ENCODE measurements at regions not wholly inside any gene's neighbourhood (a gene's known extent, or its start where the extent isn't known, plus 50 kb on each side); places are given as distances from the start of the nearest gene placed in this dataset.

GRCh38 chr22:27639248-27640086, 162.1 kb downstream of the MN1 start:
- peak; percentile 9 for DNase-seq (ENCODE audit: low read depth)

DNA sequence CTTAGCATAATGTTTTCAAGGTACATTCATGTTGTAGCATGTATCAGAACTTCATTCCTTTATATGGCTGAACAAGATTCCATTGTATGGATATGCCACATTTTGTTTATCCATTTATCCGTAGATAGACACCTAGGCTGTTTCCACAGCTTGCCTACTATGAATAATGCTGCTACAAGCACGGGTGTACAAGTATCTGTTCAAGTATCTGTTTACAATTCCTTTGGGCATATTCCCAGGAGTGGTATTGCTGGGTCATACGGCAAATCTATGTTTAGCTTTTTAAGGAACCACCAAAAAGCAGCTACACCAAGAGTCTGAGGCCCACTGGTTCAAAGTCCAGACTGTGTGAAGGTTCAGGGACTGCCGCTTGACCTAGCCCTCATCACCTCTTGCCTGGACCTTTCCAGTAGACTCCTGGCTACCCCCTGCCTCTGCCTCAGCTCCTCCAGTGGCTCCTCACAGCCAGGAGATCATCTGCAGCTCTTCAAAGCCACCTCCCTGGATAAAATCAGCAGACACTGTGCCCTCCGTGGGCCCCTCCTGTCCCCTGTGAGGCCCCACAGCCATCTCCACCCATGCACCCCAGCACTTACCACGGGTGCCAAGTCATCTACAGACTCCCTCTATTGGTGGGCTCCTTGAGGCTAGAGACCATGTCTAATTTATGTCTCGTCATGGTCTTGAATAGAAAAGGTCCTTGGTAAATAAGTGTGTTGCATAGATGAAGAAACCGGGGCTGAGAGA, 160.3 kb downstream of the MN1 start:
- DNase-seq (ENCODE audit: low read depth): no peak

DNA sequence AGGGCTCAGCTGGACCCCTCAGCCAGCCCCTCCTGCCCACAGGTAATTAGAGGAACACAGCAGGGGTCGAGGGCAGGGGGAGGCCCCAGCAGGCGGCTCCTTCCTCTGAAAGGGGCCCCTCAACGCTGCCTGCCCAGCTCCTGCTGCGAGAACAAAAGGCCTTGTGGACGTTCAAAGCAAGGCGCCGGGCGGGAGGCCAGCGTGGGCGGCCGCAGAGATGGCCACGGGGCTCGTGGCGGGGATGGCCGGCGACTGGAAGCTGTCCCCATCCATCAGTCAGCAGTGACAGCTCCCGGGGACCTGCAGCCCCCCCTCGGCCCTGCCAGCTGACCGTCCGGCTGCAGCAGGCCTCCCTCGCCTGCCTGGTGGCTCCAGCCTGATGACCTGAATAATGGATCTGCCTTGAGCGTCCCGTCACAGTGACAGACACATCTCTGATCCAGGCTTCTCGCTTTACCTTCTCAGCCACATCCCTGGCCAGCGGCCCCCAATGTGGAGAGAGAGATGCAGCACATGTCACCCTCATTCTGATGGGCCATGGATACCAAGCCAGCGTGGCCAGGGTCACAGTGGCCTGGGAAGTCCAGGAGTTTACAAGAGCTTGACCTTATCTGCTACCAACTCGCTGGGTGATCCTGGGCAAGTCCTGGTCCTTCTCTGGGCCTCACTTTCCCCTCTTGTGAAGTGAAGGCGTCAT, 159.3 kb downstream of the MN1 start:
- no peak for DNase-seq (ENCODE audit: low read depth)

GRCh38 chr22:27643907-27644306, 157.6 kb downstream of the MN1 start:
- no peak for DNase-seq (ENCODE audit: low read depth)

DNA sequence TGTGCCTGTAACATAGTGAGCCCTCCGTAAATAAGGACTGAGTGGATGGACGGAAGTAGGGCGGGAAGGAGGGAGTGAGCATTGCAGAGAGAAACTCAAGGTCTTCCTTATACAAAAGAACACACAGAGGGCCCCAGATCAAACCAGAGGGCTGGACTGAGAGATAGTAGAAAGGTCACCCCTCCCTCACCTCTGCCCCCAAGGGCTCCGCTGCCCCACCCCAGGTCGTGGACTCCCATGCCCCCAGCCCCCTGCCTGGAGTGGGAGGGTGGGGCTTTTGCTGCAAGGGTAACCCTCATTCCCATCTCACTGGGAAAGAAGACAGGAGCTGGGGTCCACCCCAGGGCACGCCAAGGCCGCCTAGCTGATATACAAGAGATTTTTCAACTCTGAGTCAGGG, 157.0 kb downstream of the MN1 start:
- no peak for DNase-seq (ENCODE audit: low read depth)

DNA sequence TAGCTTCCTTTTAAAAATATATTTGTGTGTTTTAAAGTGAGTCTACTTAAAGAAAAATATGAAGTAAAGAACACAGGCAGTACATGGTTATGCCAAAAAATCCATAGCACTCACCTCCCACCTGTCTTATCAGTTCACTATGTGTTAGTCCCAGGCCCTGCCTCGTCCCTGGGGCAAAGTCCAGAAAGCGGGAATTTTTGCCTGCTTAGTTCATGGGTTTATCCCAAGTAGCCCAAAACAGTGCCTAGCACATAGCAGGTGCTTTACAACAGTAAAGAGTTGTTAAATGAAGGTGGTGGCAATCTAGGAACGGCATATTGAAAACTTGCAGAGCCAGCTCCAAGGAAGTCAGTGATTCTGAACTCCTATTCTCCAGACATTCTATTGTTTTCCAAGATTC, 154.0 kb downstream of the MN1 start:
- DNase-seq (ENCODE audit: low read depth): no peak

DNA sequence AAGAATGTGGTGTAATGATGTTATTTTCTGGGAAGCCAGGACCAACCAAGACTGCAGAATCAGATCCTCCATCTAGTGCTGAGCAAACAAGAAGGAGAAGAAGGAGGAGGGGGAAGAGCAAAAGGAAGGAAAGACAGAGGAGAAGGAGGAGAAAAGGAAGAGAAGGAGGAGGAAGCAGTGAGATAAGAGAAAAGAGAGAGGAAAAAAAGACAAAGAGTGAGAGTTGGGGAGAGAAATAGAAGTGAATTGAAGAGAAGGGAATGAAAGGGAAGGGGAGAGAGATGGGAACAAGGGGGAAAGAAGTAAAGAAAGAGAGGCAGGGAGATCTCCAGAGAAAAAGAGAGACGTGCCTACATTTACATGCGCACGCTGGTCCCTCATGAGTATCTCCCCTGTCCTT, 153.5 kb downstream of the MN1 start:
- DNase-seq (ENCODE audit: low read depth): no peak

DNA sequence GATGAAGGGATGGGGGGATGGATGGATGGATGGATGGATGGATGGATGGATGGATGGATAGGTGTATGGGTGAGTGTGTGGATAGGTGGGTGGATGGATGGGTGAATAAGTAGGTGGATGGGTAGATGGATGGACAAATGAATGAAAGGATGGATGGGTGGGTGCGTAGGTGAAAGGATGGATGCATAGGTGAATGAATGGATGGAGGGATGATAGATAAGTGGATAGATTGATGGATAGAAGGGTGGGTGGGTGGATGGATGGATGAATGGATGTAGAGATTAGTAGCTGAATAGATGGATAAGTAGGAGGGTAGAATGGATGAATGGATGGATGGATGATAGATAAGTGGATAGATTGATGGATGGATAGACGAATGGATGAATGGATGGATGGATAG, 152.7 kb downstream of the MN1 start:
- DNase-seq (ENCODE audit: low read depth): no peak

DNA sequence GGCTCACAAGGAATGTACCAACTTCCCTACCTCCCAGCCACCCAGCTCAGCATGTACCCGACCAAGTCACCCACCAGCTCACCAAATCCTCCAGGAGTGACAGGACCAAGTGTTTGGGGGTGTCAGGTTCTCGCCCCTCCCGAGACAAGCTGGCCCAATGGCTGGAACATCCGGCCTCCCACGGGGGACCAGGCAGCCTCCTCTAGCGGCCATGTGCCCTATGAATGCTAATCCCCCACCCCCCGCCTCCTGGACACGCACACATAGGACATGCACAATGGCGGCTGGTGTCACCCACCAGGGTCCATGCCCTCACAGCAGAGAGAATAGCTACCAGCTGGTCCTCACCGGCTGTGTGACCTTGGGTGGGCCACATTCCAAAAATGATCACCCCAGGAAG, 151.0 kb downstream of the MN1 start:
- DNase-seq (ENCODE audit: low read depth): no peak

- DNase-seq (ENCODE audit: low read depth): no peak
Observed at GRCh38 chr22:27650985-27651384, 150.6 kb downstream of the MN1 start.

GRCh38 chr22:27651486-27651885, 150.1 kb downstream of the MN1 start:
- DNase-seq (ENCODE audit: low read depth): no peak

- no peak for DNase-seq (ENCODE audit: low read depth)
Observed at GRCh38 chr22:27654546-27655445, 146.8 kb downstream of the MN1 start.

GRCh38 chr22:27655582-27656185, 145.9 kb downstream of the MN1 start:
- no peak for DNase-seq (ENCODE audit: low read depth)

DNA sequence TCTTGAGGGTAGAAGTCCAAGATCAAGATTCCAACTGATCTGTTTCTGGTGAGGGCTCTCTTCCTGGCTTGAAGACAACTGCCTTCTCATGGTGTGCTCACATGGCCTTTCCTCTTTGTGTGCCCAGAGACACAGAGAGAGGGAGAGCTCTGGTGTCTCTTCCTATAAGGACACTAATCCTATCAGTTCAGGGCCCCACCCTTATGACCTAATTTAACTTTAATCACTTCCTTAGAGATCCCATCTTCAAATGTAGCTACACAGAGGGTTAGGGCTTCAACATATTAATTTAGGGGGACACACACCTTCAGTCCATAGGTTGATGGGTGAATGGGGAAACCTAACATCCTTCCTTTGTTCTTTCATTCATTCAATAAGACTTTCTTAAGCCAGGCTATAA, 144.6 kb downstream of the MN1 start:
- DNase-seq (ENCODE audit: low read depth): no peak

DNA sequence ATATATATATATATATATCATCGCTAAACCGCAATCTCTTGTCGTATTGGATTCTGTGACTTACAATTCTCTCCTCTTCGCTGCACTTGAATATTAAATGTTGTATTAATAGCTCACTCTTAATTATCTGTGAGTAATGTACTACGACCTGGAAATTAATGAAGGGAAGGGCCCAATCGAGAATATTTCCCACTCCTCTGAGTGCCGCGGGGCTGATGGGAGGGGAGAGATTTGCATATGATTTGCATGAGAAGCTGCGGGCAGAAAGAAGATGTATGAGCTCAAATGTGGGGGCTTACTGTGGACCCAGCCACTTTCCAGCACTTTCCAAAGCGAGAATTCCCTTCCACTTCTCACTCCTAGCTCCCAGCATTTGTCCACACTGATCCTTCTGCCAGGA, 141.2 kb downstream of the MN1 start:
- no peak for DNase-seq (ENCODE audit: low read depth)

DNA sequence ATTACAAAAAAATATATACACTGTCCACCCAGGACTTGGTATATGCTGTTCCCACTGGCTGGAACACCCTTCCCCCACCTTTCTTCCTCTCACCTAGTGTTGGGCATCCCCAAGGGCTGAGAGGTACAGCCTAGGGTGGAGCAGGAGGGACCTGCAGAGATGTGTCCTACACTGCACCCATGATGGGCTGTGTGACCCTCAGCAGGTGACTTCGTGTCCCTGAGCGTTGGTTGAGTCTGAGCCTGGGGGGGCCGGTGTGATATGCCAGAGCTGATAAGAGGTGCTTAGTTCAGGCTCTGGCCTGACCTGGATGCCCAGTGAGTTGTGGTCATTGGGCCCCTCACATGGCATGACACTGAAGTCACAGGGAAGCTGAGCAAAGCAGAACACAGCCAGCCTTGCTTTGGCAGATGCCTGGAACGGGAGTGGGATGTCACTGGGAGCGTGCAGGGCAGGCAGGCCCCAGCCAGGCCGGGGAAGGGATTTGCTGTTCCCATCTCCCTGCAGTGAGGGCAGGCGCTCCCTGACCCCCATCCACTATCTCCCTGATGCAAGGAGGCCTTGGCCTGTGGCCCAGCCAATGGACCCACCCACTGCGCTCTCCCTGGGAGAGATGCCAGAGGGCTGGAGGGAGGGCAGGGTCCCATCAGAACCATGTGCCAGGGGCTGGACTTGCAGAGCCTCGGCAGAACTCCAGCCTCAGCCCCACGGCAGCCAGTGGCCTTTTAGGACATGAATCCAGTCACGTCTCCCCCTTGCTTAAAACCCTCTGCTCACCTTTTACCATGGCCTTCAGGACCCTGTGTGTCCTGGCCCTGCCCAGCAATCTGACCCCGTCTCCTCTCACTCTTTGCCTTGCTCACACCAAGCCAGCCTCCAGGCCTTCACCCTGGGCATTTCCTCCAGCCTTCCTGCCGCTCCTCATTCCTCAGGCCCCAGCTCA, 138.9 kb downstream of the MN1 start:
- peak; percentile 60 for DNase-seq (ENCODE audit: low read depth)

GRCh38 chr22:27663812-27664211, 137.7 kb downstream of the MN1 start:
- DNase-seq (ENCODE audit: low read depth): no peak

- DNase-seq (ENCODE audit: low read depth): no peak
Observed at GRCh38 chr22:27666272-27666997, 135.1 kb downstream of the MN1 start.

GRCh38 chr22:27667121-27667843, 134.3 kb downstream of the MN1 start:
- DNase-seq (ENCODE audit: low read depth): no peak

Measured in fibroblast of the conjunctiva (primary cell).